ENCODE measurements at regions not wholly inside any gene's neighbourhood (a gene's known extent, or its start where the extent isn't known, plus 50 kb on each side); places are given as distances from the start of the nearest gene placed in this dataset.
A peak's percentile ranks its signal among the peaks of the same experiment; 100 is the strongest.

DNA sequence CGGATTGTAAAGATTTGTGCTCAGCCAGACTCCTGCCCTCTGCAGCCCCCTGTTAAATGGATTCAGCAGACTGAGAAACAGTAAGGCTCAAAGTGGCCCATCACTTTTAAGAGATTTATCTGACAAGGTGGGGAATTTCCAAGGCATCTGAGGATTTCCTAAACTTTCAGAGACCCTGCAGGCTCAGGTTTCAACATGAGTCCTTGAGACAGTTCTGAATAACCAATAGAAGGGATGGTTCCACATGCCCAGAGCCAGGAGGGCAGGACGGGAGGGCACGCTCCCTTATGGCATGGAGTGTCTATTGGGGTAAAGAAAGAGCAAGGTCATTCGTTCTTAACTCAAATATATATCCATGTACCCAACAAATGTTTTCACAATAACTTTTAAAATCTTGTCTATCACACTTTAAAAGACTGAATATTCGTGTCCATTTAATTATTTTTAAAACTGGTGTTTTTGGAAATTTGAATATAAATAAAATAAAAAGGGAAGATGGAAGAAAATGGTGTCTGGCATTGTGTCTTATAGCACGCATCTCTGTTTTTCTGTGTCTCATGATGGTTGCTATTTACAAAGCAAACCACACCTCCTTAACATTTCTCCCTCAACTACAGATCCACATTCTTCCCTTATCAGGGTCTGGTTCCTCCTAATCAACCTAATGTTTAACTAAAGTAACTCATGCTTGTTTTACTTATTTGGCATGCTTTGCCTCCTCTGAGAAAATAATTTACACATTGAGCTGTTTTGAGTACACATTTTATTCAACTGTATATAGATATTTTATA is 56.0 kb upstream of the DSG1 start:
- no peak overlapping the region for H3K4me2 ChIP-seq (ENCODE audit: insufficient read depth in 1 of 2, low read depth in 2 of 2, low read length in 2 of 2)
- no peak overlapping the region for H3K4ac ChIP-seq (replicated peaks; ENCODE audit: insufficient read length, low read depth, low read length)
- H3K27me3 ChIP-seq (replicated peaks in 1 of 4; ENCODE audit: control insufficient read depth in 3 of 4, extremely low read depth in 1 of 4, insufficient read depth in 3 of 4, low read length in 3 of 4), result no peaks in the 10 kb centered on the region
- H3K27ac ChIP-seq (ENCODE audit: low read depth, low read length), result no peak overlapping the region
- no peaks in the 10 kb centered on the region for H3K79me2 ChIP-seq (ENCODE audit: control insufficient read depth in 1 of 2, insufficient read depth in 2 of 2, low read length in 2 of 2)
- H2AK5ac ChIP-seq (ENCODE audit: low read depth, low read length), result no peak overlapping the region
- ChIA-PET POLR2A (ENCODE audit: partially characterized antibody) (no interaction called here), CTCF (ENCODE audit: partially characterized antibody) (no interaction called here)
- no peak overlapping the region for H4K91ac ChIP-seq (replicated peaks; ENCODE audit: insufficient read length, low read length)
- no peak overlapping the region for H3K23ac ChIP-seq (ENCODE audit: insufficient read length)
- no peak overlapping the region for H2BK12ac ChIP-seq (ENCODE audit: low read depth, low read length)
- no peak overlapping the region for H3K18ac ChIP-seq (ENCODE audit: extremely low read depth, low read length)
- TF ChIP-seq POU5F1 (IDR thresholded peaks at IDR 0.05; ENCODE audit: low read depth, low read length), result no peak
- TF ChIP-seq, protein P1, sequence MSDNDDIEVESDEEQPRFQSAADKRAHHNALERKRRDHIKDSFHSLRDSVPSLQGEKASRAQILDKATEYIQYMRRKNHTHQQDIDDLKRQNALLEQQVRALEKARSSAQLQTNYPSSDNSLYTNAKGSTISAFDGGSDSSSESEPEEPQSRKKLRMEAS (IDR thresholded peaks at IDR 0.05), result peak; percentile 69; the same call in 1 of the 2 replicates
- H3K36me3 ChIP-seq (ENCODE audit: control insufficient read depth in 2 of 4, insufficient read depth in 4 of 4, low read length in 3 of 4), result no peaks in the 10 kb centered on the region
- no peak overlapping the region for H3K9ac ChIP-seq (replicated peaks in 1 of 4; ENCODE audit: extremely low read depth in 1 of 4, low read depth in 3 of 4, low read length in 3 of 4)
- no peak overlapping the region for H3K14ac ChIP-seq (ENCODE audit: insufficient read length)
- H2BK15ac ChIP-seq (ENCODE audit: low read length), result no peak overlapping the region
- no peak overlapping the region for H3K56ac ChIP-seq (replicated peaks; ENCODE audit: insufficient read length, low read depth, low read length)
- H2BK5ac ChIP-seq (ENCODE audit: low read depth, low read length), result no peak overlapping the region
- no peak overlapping the region for H2BK120ac ChIP-seq (replicated peaks; ENCODE audit: low read depth, low read length)
- no peak overlapping the region for H4K5ac ChIP-seq (ENCODE audit: insufficient read length, low read depth, low read length)
- H3K79me1 ChIP-seq (ENCODE audit: low read depth, low read length), result no peaks in the 10 kb centered on the region
- H3K4me1 ChIP-seq (replicated peaks in 1 of 4; ENCODE audit: control insufficient read depth in 3 of 4, insufficient read depth in 4 of 4, low read length in 3 of 4), result peaks cover 0 to 6% (median 0%) of the 10 kb centered on the region in 4 experiments; a peak in 1 of 7 replicates
- H4K20me1 ChIP-seq (replicated peaks in 1 of 2; ENCODE audit: control insufficient read depth in 1 of 2, insufficient read depth in 2 of 2, low read length in 2 of 2), result no peaks in the 10 kb centered on the region
- no peak for FAIRE-seq
- H3K23me2 ChIP-seq (ENCODE audit: low read depth, low read length), result no peaks in the 10 kb centered on the region
- H4K8ac ChIP-seq (ENCODE audit: extremely low read depth, insufficient read depth, low read length), result no peak overlapping the region
- no peak overlapping the region for H3K4me3 ChIP-seq (ENCODE audit: extremely low read depth in 1 of 4, insufficient read depth in 2 of 4, low read depth in 3 of 4, low read length in 4 of 4)
- no peak for DNase-seq (ENCODE audit: low read depth in 1 of 2, low spot score in 2 of 2)
- 78% methylated on average over 6 of the region's 6 CpGs; no CpG with 5 or more reads in 1 of the 2 experiments for WGBS, 2 experiments (ENCODE audit: extremely low coverage in 1 of 2, insufficient coverage in 1 of 2, insufficient read length in 1 of 2, insufficient replicate concordance in 2 of 2, low coverage in 1 of 2, low lambda C conversion rate in 2 of 2, missing lambda C conversion rate in 1 of 2)
- no peak overlapping the region for H2BK20ac ChIP-seq (ENCODE audit: low read length)
- no peaks in the 10 kb centered on the region for H3K9me3 ChIP-seq (ENCODE audit: insufficient read depth in 2 of 2, low read depth in 1 of 2, low read length in 1 of 2)
- H2AFZ ChIP-seq (ENCODE audit: low read length), result peak overlapping the region; percentile 92; the same call in 1 of the 2 replicates

Measured in H1 (cell line).